ENCODE measurements at regions not wholly inside any gene's neighbourhood (a gene's known extent, or its start where the extent isn't known, plus 50 kb on each side); places are given as distances from the start of the nearest gene placed in this dataset.

DNA sequence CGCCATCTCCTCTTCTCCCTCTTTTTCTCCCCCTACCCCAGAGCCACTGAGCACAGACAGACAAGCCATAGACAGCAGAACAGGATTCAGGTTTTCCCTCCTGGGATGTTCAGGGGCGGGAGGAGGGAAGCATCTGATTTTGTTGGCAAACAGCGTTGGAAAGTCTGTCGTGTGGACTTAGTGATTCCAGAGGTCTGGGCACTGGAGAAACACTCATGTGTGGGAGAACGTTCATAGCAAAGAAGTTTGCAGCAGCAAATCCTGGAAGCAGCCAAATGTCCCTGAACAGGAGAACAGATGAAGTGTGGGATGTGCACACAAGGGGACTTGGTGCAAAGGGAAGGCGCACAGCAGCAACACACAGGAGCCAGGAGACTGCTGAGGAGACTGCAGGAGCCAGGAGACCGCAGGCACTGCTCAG, 264.1 kb upstream of the CDYL start:
- Histone ChIP-seq H3K4me3 (no peak overlapping the region), H3K36me3 (no peaks in the 10 kb centered on the region), H3K9me3 (no peaks in the 10 kb centered on the region), H3K27me3 (no peaks in the 10 kb centered on the region), H3K4me1 (no peaks in the 10 kb centered on the region), H3K27ac (no peak overlapping the region)
- intact Hi-C loops (cut with DNase I; ENCODE audit: low total_unique reads): no loop called here
- DNase-seq (ENCODE audit: low spot score in 2 of 2): no peak
- TF ChIP-seq POLR2A (IDR thresholded peaks at IDR 0.05) (no peak), POLR2AphosphoS5 (IDR thresholded peaks at IDR 0.05) (no peak)
- TF ChIP-seq, protein P1, sequence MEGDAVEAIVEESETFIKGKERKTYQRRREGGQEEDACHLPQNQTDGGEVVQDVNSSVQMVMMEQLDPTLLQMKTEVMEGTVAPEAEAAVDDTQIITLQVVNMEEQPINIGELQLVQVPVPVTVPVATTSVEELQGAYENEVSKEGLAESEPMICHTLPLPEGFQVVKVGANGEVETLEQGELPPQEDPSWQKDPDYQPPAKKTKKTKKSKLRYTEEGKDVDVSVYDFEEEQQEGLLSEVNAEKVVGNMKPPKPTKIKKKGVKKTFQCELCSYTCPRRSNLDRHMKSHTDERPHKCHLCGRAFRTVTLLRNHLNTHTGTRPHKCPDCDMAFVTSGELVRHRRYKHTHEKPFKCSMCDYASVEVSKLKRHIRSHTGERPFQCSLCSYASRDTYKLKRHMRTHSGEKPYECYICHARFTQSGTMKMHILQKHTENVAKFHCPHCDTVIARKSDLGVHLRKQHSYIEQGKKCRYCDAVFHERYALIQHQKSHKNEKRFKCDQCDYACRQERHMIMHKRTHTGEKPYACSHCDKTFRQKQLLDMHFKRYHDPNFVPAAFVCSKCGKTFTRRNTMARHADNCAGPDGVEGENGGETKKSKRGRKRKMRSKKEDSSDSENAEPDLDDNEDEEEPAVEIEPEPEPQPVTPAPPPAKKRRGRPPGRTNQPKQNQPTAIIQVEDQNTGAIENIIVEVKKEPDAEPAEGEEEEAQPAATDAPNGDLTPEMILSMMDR (IDR thresholded peaks at IDR 0.05): no peak

DNA sequence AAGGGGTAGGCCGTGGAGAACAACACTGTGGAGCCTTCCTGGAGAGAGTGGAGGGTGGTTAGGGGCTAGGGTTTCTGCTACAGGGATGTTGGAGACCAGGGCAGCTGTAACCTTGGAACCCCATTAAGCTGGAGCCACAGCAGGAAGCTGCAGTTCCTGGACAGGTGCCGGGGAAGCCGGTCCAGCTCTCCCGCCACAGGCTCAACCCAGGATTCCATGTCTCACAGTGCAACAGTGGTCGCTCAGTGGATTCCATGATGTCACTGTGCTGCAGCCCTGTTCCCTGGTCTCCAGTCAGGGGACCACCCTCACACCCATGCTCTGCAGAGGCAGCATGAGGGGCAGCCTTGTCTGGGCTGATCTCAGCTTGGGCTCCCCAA, 264.6 kb upstream of the CDYL start:
- intact Hi-C loops (cut with DNase I; ENCODE audit: low total_unique reads): no loop called here
- TF ChIP-seq POLR2AphosphoS5 (IDR thresholded peaks at IDR 0.05) (no peak), POLR2A (IDR thresholded peaks at IDR 0.05) (no peak)
- TF ChIP-seq, protein P1 (IDR thresholded peaks at IDR 0.05): no peak
- no peaks in the 10 kb centered on the region for H3K27me3 ChIP-seq

DNA sequence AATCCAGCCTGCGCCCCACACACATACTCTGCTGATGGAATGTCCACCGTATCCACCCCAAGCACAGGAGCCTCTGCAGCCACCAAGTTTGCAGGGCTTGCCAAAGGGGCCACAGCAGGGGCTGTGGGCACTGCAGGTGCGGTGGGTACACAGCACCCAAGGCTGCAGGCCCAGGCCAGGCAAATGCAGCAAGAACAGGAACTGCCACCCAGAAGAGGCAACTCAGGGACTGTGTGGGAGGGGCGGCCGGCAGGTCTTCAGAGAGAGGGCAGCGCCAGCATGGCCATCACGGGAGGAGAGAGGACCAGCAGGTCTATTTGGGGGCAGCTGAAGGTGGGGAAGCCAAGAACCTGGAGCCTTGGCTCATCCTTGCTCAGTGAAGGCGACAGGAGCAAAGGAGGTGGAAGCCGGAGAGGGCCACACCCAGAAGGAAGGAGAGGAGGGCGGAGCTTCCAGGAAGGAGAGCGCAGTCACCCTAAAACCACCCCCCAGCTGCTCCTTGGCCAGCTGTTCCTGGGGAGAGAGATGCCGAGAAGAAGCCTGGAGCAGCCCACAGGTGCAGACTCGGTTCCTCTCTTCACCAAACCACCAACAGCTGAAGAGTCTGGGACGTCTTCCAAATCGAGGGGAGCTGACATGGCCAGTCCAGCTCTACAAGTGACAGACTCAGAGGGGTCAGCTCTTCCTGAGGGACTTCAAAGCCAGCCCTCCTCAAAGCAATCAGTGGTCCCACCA, 265.1 kb upstream of the CDYL start:
- intact Hi-C loops (cut with DNase I; ENCODE audit: low total_unique reads): no loop called here
- TF ChIP-seq POLR2AphosphoS5 (IDR thresholded peaks at IDR 0.05) (no peak), POLR2A (IDR thresholded peaks at IDR 0.05) (no peak)
- TF ChIP-seq, protein P1 (IDR thresholded peaks at IDR 0.05): no peak

More for the DNA sequence above, 264.6 kb upstream of the CDYL start:
- H3K9me3 ChIP-seq: no peaks in the 10 kb centered on the region
- H3K36me3 ChIP-seq: no peaks in the 10 kb centered on the region
- H3K4me1 ChIP-seq: no peaks in the 10 kb centered on the region
- no peak for DNase-seq (ENCODE audit: low spot score in 2 of 2)
- H3K4me3 ChIP-seq: no peak overlapping the region
- no peak overlapping the region for H3K27ac ChIP-seq

DNA sequence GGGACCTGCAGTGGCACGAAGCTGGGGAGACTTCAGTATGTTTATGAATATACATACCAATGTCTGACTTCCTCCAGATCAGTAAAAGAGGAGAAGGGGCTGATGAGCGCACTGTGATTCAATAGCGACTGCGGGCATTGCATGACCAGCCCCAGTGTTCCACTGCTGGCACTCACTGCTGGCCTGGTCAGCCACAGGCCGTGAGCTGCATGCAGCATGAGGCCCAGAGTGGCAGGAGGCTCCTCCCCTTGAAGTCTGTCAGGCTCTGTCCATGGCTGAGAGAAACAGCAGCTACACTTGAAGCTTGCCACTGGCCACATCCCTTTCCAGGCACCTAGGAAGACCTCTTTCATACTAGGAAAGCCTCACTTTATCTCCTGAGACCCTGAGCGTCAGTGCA, 265.9 kb upstream of the CDYL start:
- Histone ChIP-seq H3K9me3 (no peaks in the 10 kb centered on the region), H3K27me3 (no peaks in the 10 kb centered on the region), H3K36me3 (no peaks in the 10 kb centered on the region), H3K27ac (no peak overlapping the region), H3K4me1 (no peaks in the 10 kb centered on the region), H3K4me3 (no peak overlapping the region)
- intact Hi-C loops (cut with DNase I; ENCODE audit: low total_unique reads): no loop called here
- DNase-seq (ENCODE audit: low spot score in 2 of 2): no peak
- TF ChIP-seq, protein P1 (IDR thresholded peaks at IDR 0.05): no peak
- TF ChIP-seq POLR2A (IDR thresholded peaks at IDR 0.05) (no peak), POLR2AphosphoS5 (IDR thresholded peaks at IDR 0.05) (no peak)

More for the DNA sequence above, 265.1 kb upstream of the CDYL start:
- H3K36me3 ChIP-seq: no peaks in the 10 kb centered on the region
- H3K4me3 ChIP-seq: no peak overlapping the region
- no peaks in the 10 kb centered on the region for H3K9me3 ChIP-seq
- no peaks in the 10 kb centered on the region for H3K27me3 ChIP-seq
- no peak overlapping the region for H3K27ac ChIP-seq
- DNase-seq (ENCODE audit: low spot score in 2 of 2): no peak
- no peaks in the 10 kb centered on the region for H3K4me1 ChIP-seq

DNA sequence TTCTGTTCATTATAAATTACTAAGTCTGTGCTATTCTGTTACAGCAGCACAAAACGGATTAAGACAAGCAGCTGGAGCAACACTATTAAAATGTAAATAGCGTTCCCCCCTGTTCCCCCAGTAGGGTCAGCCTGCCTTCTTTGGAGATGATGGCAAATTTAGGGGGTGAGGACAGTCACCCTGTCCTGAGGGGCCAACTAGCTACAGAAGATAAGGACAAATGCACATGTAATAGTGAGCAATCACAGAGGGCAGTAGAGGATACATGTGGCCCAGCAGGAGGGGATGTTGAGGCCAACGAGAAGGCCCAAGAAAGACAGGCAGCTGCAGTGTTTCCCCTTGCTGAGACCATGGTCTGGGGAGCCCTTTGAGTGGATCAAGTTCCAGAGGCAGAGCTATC, 266.7 kb upstream of the CDYL start:
- no peak for DNase-seq (ENCODE audit: low spot score in 2 of 2)
- no peak overlapping the region for H3K27ac ChIP-seq
- no peaks in the 10 kb centered on the region for H3K36me3 ChIP-seq
- intact Hi-C loops (cut with DNase I; ENCODE audit: low total_unique reads): no loop called here
- no peak overlapping the region for H3K4me3 ChIP-seq
- no peaks in the 10 kb centered on the region for H3K4me1 ChIP-seq
- TF ChIP-seq, protein P1 (IDR thresholded peaks at IDR 0.05): no peak
- TF ChIP-seq POLR2A (IDR thresholded peaks at IDR 0.05): no peak
- TF ChIP-seq POLR2AphosphoS5 (IDR thresholded peaks at IDR 0.05): no peak
- no peaks in the 10 kb centered on the region for H3K27me3 ChIP-seq
- H3K9me3 ChIP-seq: no peaks in the 10 kb centered on the region

Measured in breast epithelium (tissue), 4 donors.